ENCODE measurements at regions not wholly inside any gene's neighbourhood (a gene's known extent, or its start where the extent isn't known, plus 50 kb on each side); places are given as distances from the start of the nearest gene placed in this dataset.

DNA sequence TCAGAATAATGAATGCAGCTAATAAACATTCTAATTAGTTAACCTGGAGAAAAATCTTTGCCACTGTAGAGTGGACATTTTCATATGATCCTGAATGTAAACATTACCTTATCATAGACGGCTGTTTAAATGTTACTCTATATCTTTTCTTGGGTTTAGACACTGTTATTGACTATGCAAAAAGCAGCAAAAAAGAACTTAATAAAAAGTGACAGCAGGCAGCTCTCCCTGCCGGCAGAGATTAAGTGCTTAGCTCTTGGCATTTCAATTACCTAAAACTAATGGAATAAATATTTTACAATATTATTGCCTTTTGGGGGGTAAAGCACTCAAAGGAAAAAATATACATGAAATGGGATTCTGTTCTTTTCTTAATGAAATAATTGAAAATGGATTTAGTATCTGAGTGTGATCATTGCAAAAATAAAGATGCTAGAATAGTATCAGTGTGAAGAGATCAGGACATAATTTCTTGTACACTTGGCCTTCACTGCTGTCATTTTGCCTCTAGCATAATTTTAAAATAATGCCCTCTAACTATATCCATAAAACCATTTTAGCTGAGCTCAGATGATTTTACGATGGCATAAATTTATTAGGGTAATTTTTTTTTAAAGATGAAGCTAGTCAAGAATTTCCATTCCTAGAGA lies 203.4 kb upstream of the DPP10 start:
- TF ChIP-seq, protein P1, sequence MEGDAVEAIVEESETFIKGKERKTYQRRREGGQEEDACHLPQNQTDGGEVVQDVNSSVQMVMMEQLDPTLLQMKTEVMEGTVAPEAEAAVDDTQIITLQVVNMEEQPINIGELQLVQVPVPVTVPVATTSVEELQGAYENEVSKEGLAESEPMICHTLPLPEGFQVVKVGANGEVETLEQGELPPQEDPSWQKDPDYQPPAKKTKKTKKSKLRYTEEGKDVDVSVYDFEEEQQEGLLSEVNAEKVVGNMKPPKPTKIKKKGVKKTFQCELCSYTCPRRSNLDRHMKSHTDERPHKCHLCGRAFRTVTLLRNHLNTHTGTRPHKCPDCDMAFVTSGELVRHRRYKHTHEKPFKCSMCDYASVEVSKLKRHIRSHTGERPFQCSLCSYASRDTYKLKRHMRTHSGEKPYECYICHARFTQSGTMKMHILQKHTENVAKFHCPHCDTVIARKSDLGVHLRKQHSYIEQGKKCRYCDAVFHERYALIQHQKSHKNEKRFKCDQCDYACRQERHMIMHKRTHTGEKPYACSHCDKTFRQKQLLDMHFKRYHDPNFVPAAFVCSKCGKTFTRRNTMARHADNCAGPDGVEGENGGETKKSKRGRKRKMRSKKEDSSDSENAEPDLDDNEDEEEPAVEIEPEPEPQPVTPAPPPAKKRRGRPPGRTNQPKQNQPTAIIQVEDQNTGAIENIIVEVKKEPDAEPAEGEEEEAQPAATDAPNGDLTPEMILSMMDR (conservative IDR thresholded peaks at IDR 0.05 in 1 of 2, IDR thresholded peaks at IDR 0.05 in 1 of 2; ENCODE audit: extremely low read depth in 1 of 2, insufficient read depth in 1 of 2, low read depth in 1 of 2, low read length in 2 of 2) = no peak
- no peak for TF ChIP-seq EZH2 (IDR thresholded peaks at IDR 0.05; ENCODE audit: borderline replicate concordance, low read length)
